ENCODE measurements at regions not wholly inside any gene's neighbourhood (a gene's known extent, or its start where the extent isn't known, plus 50 kb on each side); places are given as distances from the start of the nearest gene placed in this dataset.

GRCh38 chr11:112661571-112661970, 299.6 kb upstream of the NCAM1 start:
- TF ChIP-seq, protein P1, sequence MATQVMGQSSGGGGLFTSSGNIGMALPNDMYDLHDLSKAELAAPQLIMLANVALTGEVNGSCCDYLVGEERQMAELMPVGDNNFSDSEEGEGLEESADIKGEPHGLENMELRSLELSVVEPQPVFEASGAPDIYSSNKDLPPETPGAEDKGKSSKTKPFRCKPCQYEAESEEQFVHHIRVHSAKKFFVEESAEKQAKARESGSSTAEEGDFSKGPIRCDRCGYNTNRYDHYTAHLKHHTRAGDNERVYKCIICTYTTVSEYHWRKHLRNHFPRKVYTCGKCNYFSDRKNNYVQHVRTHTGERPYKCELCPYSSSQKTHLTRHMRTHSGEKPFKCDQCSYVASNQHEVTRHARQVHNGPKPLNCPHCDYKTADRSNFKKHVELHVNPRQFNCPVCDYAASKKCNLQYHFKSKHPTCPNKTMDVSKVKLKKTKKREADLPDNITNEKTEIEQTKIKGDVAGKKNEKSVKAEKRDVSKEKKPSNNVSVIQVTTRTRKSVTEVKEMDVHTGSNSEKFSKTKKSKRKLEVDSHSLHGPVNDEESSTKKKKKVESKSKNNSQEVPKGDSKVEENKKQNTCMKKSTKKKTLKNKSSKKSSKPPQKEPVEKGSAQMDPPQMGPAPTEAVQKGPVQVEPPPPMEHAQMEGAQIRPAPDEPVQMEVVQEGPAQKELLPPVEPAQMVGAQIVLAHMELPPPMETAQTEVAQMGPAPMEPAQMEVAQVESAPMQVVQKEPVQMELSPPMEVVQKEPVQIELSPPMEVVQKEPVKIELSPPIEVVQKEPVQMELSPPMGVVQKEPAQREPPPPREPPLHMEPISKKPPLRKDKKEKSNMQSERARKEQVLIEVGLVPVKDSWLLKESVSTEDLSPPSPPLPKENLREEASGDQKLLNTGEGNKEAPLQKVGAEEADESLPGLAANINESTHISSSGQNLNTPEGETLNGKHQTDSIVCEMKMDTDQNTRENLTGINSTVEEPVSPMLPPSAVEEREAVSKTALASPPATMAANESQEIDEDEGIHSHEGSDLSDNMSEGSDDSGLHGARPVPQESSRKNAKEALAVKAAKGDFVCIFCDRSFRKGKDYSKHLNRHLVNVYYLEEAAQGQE (IDR thresholded peaks at IDR 0.05; ENCODE audit: insufficient read depth in 1 of 2, low read depth in 2 of 2, low read length in 2 of 2) = no peak
- TF ChIP-seq POLR2AphosphoS5 (IDR thresholded peaks at IDR 0.05; ENCODE audit: low read depth, low read length) (no peak), SIN3A (IDR thresholded peaks at IDR 0.05; ENCODE audit: borderline replicate concordance, insufficient read depth, low read length) (no peak), TAF1 (IDR thresholded peaks at IDR 0.05; ENCODE audit: borderline replicate concordance, insufficient read depth, low read length) (no peak), FOXP2 (optimal IDR thresholded peaks at IDR 0.05; ENCODE audit: borderline replicate concordance, extremely low read depth, extremely low read length, insufficient read depth) (no peak)

- TF ChIP-seq FOXP2 (optimal IDR thresholded peaks at IDR 0.05; ENCODE audit: borderline replicate concordance, extremely low read depth, extremely low read length, insufficient read depth) (no peak), TAF1 (IDR thresholded peaks at IDR 0.05; ENCODE audit: borderline replicate concordance, insufficient read depth, low read length) (no peak), POLR2AphosphoS5 (IDR thresholded peaks at IDR 0.05; ENCODE audit: low read depth, low read length) (no peak), SIN3A (IDR thresholded peaks at IDR 0.05; ENCODE audit: borderline replicate concordance, insufficient read depth, low read length) (no peak)
- TF ChIP-seq, protein P1 (IDR thresholded peaks at IDR 0.05; ENCODE audit: insufficient read depth in 1 of 2, low read depth in 2 of 2, low read length in 2 of 2) = no peak
Observed at GRCh38 chr11:112662554-112662953, 298.7 kb upstream of the NCAM1 start.

DNA sequence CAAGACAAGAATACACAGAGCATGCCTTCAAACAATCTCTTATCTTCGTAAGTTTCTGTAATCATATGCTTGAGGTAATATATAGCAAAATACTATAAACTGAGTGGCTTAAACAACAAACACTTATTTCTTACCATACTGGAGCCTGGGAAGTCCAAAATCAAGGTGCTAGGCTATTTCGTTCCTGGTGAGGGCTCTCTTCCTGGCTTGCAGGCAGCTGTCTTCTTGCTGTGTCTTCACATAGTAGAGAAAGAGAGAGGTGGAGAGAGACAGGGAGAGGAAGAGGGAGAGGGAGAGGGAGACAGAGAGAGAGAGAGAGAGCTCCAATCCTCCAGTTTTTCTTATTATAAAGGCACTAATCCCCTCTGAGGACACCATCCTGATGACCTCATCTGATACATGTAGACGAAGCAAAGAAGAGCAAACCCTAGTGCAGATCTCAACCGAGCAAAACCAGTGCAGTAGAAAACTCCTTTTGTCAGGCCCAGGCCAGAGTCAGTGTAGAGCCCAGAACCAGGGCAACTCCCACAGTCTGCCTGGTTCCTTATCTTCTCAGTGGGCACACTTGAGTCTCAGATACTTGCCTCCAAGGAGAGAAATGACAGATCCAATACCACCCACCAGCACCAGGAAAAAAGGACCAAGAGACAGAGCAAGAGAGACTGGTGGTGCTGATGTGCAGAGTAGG, 297.1 kb upstream of the NCAM1 start:
- TF ChIP-seq SIN3A (IDR thresholded peaks at IDR 0.05; ENCODE audit: borderline replicate concordance, insufficient read depth, low read length) (no peak), FOXP2 (optimal IDR thresholded peaks at IDR 0.05; ENCODE audit: borderline replicate concordance, extremely low read depth, extremely low read length, insufficient read depth) (no peak), TAF1 (IDR thresholded peaks at IDR 0.05; ENCODE audit: borderline replicate concordance, insufficient read depth, low read length) (no peak)
- TF ChIP-seq, protein P1 (IDR thresholded peaks at IDR 0.05; ENCODE audit: insufficient read depth in 1 of 2, low read depth in 2 of 2, low read length in 2 of 2) = no peak

GRCh38 chr11:112665291-112665690, 295.9 kb upstream of the NCAM1 start:
- TF ChIP-seq, protein P1 (IDR thresholded peaks at IDR 0.05; ENCODE audit: insufficient read depth in 1 of 2, low read depth in 2 of 2, low read length in 2 of 2) = no peak

DNA sequence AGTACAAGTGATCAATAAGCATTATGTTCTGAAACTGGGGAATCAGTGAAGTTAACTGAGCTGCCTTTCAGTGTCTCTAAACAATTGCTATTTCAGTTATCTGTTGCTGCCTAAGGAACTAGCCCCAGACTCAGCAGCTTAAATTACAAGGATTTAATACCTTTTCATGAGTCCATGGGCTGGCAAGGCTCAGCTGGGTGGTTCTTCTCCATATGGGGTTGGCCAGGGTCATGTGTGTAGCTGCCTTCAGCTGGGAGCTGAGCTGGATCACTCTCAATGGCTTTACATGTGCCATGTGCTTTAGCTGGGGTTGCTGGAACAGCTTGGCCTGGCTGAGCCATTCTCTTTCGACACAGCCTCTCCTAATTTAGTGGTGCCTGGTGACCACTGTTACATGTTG, 295.0 kb upstream of the NCAM1 start:
- TF ChIP-seq, protein P1 (IDR thresholded peaks at IDR 0.05; ENCODE audit: insufficient read depth in 1 of 2, low read depth in 2 of 2, low read length in 2 of 2) = no peak
- TF ChIP-seq SIN3A (IDR thresholded peaks at IDR 0.05; ENCODE audit: borderline replicate concordance, insufficient read depth, low read length) (no peak), FOXP2 (optimal IDR thresholded peaks at IDR 0.05; ENCODE audit: borderline replicate concordance, extremely low read depth, extremely low read length, insufficient read depth) (no peak), TAF1 (IDR thresholded peaks at IDR 0.05; ENCODE audit: borderline replicate concordance, insufficient read depth, low read length) (no peak), POLR2AphosphoS5 (IDR thresholded peaks at IDR 0.05; ENCODE audit: low read depth, low read length) (no peak)
